Dendritic cell treated with granulocyte-macrophage colony-stimulating factor and Interleukin-4, amounts not matched to agents 40 ng/mL and 50 ng/mL, for 4 days (primary cell): ENCODE measurements at regions not wholly inside any gene's neighbourhood (a gene's known extent, or its start where the extent isn't known, plus 50 kb on each side); places are given as distances from the start of the nearest gene placed in this dataset.

Experiments
- H3K27ac Mint-ChIP-seq: one replicate; pipeline ENCODE4 v1.8.0; 2022; ENCODE audit warnings: mild to moderate bottlenecking, mixed read lengths
- H3K27me3 Mint-ChIP-seq: one replicate; pipeline ENCODE4 v1.8.0; 2022; ENCODE audit warnings: mild to moderate bottlenecking, mixed read lengths
- H3K36me3 Mint-ChIP-seq: one replicate; pipeline ENCODE4 v1.8.0; 2022; ENCODE audit warnings: low read depth, mixed read lengths
- H3K4me1 Mint-ChIP-seq: one replicate; pipeline ENCODE4 v1.8.0; 2022; ENCODE audit warnings: low read depth, mixed read lengths
- H3K4me3 Mint-ChIP-seq: one replicate; pipeline ENCODE4 v1.8.0; 2022; ENCODE audit warnings: mild to moderate bottlenecking, moderate library complexity, mixed read lengths
- H3K9me3 Mint-ChIP-seq: one replicate; pipeline ENCODE4 v1.8.0; 2022; ENCODE audit warnings: mixed read lengths
- intact Hi-C: fragments of 100-400 bp; cut with micrococcal nuclease; formaldehyde crosslinking; loops from one replicate; pipeline ENCODE4 v1.15.0; 2022

DNA sequence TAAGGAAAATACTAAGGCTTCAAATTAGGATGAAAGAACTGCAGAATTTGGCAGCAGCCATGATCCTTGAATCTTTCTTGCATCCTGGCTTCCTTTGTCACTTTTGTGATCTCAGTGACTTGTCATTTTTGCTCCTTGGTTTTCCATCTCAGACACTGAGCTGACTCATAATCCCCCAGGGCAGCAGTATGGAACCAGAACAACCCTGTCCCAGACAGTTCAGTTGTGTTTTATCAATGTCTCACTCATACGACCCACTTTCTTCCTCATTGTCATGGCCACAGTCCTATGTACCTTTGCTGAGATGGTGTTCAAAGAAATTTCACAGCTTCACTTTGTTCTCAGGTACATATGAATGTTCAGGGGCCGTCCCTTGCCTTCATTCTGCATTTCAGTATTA lies 488.5 kb upstream of the BTBD3 start:
- Mint-ChIP-seq H3K4me1 (no peaks in the 10 kb centered on the region), H3K4me3 (no peak overlapping the region), H3K36me3 (no peaks in the 10 kb centered on the region), H3K9me3 (no peaks in the 10 kb centered on the region), H3K27ac (no peak overlapping the region), H3K27me3 (peaks cover 2% of the 10 kb centered on the region)
- intact Hi-C loops: no loop called here

DNA sequence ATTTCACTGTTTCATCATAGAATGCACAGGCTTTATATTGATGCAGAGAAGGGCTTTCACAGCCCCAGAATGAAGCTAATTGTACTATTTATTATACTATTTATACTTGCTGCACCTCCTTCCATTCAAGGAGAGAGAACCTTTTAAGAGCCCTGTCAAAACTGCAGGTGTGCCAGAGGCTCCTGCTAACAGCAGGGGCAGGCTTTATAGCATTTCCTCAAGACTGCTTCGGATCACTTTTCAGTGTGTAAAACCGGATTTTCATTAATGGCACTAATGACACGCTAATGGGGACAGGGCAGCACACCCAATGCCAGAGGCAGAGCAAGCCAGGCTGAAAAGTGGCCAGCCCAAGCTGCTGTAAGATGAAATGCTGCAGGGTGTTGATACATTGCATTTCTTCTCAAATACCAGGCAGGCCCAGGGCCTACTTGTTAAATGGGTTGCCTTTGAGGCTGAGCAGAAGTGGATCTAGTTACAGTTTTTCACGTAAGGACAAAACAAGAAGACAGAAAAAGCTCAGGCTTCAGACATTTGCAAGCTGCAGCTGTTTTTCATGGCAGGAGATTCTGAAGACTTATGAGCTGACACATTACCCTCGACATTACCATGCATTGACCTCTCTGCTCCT lies 487.7 kb upstream of the BTBD3 start:
- H3K27ac Mint-ChIP-seq: no peak overlapping the region
- intact Hi-C loops: no loop called here
- H3K9me3 Mint-ChIP-seq: peaks cover 8% of the 10 kb centered on the region
- peaks cover 2% of the 10 kb centered on the region for H3K27me3 Mint-ChIP-seq
- no peak overlapping the region for H3K4me3 Mint-ChIP-seq
- H3K36me3 Mint-ChIP-seq: no peaks in the 10 kb centered on the region
- no peaks in the 10 kb centered on the region for H3K4me1 Mint-ChIP-seq

DNA sequence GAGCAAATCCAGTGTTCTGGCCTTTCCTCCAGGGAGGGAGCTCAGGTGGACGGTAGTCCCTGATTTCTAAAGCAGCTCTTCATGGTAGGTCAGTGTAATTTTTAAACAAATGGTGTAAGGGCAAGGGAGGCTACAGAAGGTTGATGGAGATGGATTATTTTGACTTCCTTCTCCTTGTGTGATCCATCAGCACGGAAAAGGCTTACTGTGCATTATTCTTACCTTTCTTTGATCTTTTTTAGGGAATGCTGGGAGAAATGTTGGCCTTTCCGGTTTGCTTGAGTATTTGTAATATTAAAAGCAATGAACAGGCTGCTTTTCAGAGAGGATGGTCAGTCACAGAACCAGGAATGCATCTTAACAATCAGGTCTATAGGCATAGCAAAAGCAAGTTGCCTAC lies 487.0 kb upstream of the BTBD3 start:
- intact Hi-C loops: no loop called here
- Mint-ChIP-seq H3K27ac (no peak overlapping the region), H3K4me1 (no peaks in the 10 kb centered on the region), H3K9me3 (peaks cover 15% of the 10 kb centered on the region), H3K4me3 (no peak overlapping the region), H3K36me3 (no peaks in the 10 kb centered on the region), H3K27me3 (peaks cover 2% of the 10 kb centered on the region)

DNA sequence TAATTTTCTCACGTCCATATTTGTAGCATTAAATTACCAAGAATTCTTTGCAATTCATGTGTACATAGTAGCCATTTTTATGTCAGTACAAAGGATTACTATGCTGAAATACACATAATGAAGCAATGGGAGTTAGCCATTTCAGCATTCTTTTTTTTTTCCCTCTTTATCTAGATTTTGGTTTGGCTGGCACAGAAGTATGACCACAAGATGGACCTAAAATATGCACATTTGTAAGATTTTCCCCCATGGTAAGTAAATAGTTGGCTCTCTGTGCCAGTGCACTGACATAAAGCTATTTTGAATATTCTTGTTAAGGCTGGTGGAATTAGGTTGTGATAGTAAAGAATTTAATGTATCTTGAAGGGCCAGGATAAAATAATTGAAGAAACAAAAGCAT lies 486.1 kb upstream of the BTBD3 start:
- H3K27me3 Mint-ChIP-seq: peaks cover 2% of the 10 kb centered on the region
- intact Hi-C loops: no loop called here
- no peaks in the 10 kb centered on the region for H3K36me3 Mint-ChIP-seq
- H3K4me1 Mint-ChIP-seq: peaks cover 9% of the 10 kb centered on the region
- H3K4me3 Mint-ChIP-seq: no peak overlapping the region
- H3K27ac Mint-ChIP-seq: no peak overlapping the region
- H3K9me3 Mint-ChIP-seq: peaks cover 24% of the 10 kb centered on the region

DNA sequence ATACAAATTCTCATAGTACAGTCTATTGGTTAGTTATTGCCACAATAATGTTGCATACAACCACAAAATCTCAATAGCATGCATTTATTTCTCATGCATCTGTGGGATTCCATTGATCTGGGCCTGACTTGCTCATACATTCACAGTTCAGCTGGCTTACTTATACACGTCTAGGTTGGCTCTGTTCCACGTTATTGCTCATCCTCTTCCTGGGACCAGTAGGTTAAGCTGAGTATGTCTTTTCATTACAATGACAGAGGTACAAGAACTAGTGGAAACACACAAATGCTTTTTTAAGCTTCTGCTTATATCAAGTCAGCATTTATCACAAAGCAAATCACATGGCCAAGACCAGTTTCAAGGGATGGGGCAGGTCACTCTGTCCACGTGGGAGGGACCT lies 485.3 kb upstream of the BTBD3 start:
- H3K4me3 Mint-ChIP-seq: no peak overlapping the region
- intact Hi-C loops: no loop called here
- H3K27ac Mint-ChIP-seq: no peak overlapping the region
- no peaks in the 10 kb centered on the region for H3K27me3 Mint-ChIP-seq
- H3K9me3 Mint-ChIP-seq: peaks cover 32% of the 10 kb centered on the region
- H3K36me3 Mint-ChIP-seq: no peaks in the 10 kb centered on the region
- peaks cover 12% of the 10 kb centered on the region for H3K4me1 Mint-ChIP-seq

DNA sequence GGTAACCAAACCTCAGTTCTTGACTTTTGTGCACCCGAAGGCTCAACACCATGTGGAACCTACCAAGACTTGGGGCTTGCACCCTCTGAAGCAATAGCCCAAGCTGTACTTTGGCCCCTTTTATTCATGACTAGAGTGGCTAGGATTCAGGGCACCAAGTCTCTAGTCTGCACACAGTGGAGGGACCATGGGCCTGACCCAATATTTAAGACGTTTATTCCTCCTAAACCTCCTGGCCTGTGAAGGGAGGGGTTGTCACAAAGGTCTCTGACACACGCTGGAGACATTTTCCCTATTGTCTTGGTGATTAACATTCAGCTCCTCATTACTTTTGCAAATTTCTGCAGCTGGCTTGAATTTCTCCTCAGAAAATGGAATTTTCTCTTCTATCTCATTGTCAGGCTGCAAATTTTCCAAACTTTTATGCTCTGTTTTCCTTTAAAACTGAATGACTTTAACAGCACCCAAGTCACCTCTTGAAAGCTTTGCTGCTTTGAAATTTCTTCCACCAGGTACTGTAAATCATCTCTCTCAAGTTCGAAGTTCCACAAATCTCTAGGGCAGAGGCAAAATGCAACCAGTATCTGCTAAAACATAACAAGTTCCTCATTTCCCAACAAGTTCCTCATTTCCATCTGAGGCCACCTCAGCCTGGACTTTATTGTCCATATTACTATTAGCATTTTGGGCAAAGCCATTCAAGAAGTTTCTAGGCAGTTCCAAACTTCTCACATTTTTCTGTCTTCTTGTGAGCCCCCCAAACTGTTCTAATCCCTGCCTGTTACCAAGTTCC lies 481.4 kb upstream of the BTBD3 start:
- intact Hi-C loops: no loop called here
- Mint-ChIP-seq H3K4me1 (peaks cover 12% of the 10 kb centered on the region), H3K27ac (peak overlapping the region; percentile 38), H3K4me3 (no peak overlapping the region), H3K27me3 (no peaks in the 10 kb centered on the region), H3K9me3 (peaks cover 35% of the 10 kb centered on the region), H3K36me3 (no peaks in the 10 kb centered on the region)

DNA sequence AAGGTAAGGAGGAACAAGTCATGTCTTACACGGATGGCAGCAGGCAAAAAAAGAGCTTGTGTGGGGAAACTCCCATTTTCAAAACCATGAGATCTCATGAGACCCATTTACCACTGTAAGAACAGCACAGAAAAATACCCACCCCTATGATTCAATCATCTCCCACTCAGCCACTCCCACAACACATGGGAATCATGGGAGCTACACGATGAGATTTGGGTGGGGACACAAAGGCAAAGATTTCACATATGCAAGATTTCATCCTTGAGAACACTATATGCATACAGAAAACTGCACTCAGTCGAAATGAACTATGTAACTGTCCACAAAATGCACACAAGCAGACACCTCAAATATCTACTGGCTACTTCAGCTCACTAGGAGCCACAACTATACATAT lies 480.6 kb upstream of the BTBD3 start:
- Mint-ChIP-seq H3K4me1 (peaks cover 12% of the 10 kb centered on the region), H3K27ac (no peak overlapping the region), H3K9me3 (peaks cover 35% of the 10 kb centered on the region), H3K36me3 (no peaks in the 10 kb centered on the region), H3K27me3 (no peaks in the 10 kb centered on the region), H3K4me3 (no peak overlapping the region)
- intact Hi-C loops: no loop called here

DNA sequence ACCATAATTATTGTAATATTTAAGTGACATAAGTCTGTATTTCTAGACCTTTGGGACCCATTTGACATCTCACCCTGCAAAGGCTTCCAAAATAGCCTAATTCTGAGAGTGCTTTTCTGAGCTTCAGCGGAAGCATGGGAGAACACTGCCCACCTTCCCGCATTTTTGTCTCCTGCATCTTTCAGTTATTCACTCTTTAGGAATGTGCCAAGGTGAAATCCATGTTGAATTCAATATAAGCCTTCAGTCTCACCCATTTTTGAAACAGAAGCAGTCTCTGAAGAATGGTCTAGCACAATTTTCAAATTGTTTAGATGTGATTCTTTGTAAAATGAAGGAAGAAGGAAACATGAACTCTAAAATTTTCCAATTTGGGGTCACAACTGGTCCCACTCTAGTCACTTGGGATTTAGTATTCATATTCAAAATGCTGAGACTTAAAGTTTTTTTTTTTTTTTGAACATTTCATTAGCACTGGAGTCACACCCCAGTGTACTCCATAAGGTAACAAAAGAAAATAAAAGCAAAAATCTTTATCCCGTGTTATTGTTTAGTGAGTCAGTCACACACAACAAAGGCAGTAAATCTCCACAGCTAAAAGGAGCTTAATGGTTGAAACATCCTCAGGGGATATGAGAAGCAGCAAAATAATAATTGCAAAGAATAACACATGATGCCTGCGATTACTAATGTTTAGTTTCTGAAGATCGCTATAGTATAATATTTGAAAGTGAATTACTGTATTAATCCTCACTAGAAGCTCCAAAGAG lies 479.9 kb upstream of the BTBD3 start:
- H3K9me3 Mint-ChIP-seq: peaks cover 35% of the 10 kb centered on the region
- H3K4me3 Mint-ChIP-seq: no peak overlapping the region
- no peaks in the 10 kb centered on the region for H3K36me3 Mint-ChIP-seq
- H3K27ac Mint-ChIP-seq: no peak overlapping the region
- H3K4me1 Mint-ChIP-seq: peaks cover 12% of the 10 kb centered on the region
- intact Hi-C loops: no loop called here
- H3K27me3 Mint-ChIP-seq: no peaks in the 10 kb centered on the region

DNA sequence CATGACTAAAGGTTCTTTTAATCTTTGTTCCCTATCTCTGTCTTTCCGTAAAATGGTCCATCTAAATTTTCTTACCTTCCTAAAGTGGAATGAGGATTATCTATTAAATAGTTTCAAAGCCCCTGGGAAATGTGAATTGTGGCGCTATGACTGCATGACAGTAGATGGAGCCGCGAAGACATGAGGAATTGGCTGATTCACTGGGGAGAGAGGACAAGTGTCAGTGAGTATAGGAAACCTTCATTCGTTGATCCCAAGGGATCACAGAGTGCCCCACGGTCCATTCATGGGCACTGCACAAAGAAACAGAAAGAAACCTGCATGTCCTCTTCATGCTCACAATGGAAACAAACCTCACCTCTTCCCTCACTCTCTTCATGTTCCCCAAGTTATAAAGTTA lies 479.3 kb upstream of the BTBD3 start:
- H3K27ac Mint-ChIP-seq: no peak overlapping the region
- peaks cover 35% of the 10 kb centered on the region for H3K9me3 Mint-ChIP-seq
- H3K4me1 Mint-ChIP-seq: peaks cover 12% of the 10 kb centered on the region
- H3K27me3 Mint-ChIP-seq: no peaks in the 10 kb centered on the region
- H3K36me3 Mint-ChIP-seq: no peaks in the 10 kb centered on the region
- H3K4me3 Mint-ChIP-seq: no peak overlapping the region
- intact Hi-C loops: no loop called here

DNA sequence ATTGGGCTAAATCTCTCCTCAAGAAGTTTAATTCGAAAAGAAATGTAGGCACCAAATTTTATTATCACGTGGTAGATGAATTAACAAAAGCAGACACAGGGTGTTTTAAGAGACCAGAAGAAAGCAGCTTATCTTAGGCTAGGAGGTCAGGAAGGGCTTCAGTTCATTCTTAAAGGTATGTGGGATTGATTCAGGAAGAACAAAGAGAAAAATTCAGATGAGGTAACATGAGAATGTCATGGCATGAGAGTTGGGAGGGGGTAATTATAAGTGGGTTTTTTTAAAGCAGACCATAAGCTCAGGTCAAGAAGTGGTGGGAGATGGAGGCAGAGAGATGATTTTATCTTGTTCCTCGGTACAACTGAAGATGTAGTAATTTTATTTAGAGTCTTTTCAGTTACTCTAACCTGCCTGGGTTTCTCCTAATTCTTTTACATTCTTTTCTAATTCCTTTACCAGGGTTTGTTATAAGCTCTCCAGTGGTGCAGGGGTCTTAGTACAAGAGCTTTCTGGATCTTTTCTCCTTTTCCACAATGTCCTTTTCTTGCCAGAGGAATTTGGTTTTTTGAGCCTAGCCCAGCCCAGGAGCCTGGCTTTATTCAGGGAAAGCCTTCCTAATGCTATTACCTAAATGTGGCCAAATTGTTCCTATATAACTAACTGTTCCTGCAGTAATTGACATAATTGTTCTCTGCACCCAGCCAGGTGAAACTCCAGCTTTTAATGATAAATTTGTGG lies 474.1 kb upstream of the BTBD3 start:
- intact Hi-C loops: no loop called here
- Mint-ChIP-seq H3K27ac (no peak overlapping the region), H3K27me3 (no peaks in the 10 kb centered on the region), H3K4me1 (peaks cover 16% of the 10 kb centered on the region), H3K36me3 (no peaks in the 10 kb centered on the region), H3K9me3 (no peaks in the 10 kb centered on the region), H3K4me3 (no peak overlapping the region)

DNA sequence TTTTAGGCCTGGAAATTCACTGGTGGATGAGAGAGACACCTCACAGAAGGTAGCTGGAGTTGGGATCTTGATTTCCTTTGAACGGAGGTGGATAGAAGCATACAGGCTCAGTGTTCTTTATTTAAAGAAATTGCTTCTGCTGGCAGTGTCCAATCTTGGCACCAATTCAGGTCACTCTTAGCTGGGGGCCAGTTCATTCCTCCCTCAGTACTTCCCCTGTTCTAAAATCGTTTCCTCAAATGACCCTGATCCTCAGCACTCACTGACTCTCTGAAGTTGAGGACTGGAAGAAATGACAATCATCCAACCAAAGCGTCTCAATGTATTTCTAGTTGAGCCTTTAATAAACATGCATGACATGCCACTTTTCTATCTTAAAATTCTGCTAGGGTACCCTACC lies 472.5 kb upstream of the BTBD3 start:
- intact Hi-C loops: no loop called here
- H3K4me3 Mint-ChIP-seq: no peak overlapping the region
- H3K4me1 Mint-ChIP-seq: peaks cover 16% of the 10 kb centered on the region
- H3K27me3 Mint-ChIP-seq: no peaks in the 10 kb centered on the region
- H3K9me3 Mint-ChIP-seq: peaks cover 5% of the 10 kb centered on the region
- H3K36me3 Mint-ChIP-seq: no peaks in the 10 kb centered on the region
- H3K27ac Mint-ChIP-seq: no peak overlapping the region

DNA sequence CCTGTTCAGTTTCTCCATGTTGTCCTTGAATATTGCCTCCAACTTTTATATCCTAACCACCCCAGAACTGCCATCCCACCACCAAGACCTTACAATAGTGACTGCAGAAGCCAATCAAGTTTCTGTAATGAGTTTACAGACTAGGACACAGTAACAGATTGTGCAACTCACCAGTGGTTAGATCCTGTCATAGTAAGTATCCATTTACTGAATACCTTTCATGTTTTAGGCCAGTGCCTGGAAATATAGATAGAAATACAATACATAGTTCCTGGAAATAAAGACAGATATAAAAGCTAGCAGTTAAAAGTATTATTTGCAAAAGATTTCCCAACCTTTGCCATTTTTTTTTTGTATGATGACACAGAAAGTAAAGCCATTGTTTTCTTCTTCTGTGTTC lies 471.8 kb upstream of the BTBD3 start:
- H3K4me3 Mint-ChIP-seq: no peak overlapping the region
- intact Hi-C loops: no loop called here

DNA sequence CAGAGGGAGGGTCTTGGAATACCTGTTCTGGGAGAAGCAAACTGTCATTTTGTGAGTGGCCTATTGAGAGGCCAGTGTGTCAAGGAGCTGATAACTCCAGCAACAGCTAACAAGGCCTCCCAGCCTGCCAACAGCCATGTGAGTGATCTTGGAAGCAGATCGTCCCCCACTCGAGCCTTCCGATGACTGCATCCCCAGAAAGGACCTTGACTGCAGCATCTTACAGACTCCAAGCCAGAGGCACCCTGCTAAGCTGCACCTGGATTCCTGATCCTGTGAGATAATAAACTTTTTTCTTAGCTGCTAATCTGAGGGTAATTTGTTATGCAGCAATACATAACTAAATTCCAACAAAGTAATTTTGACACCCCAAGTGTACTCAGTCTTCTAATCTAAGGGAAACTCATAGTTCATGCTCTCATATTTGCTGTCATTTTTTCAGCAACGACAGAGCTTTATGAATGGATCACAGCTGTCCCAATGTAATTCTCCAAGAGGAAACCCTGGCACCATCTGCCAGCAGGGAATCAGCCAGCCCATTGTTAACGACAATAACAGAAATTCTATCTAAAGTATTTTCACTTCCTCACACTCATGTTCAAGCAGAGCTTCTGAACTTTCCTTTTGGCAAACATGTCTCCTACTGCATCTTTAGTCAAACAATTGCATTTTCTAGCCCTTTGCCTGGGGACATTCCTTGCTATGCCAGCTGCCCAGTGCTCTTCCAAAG lies 470.2 kb upstream of the BTBD3 start:
- intact Hi-C loops: no loop called here
- Mint-ChIP-seq H3K9me3 (peaks cover 8% of the 10 kb centered on the region), H3K4me1 (peaks cover 19% of the 10 kb centered on the region), H3K36me3 (no peaks in the 10 kb centered on the region), H3K27ac (no peak overlapping the region), H3K4me3 (no peak overlapping the region), H3K27me3 (no peaks in the 10 kb centered on the region)

More for the DNA sequence above, 471.8 kb upstream of the BTBD3 start:
- H3K9me3 Mint-ChIP-seq: peaks cover 8% of the 10 kb centered on the region
- peaks cover 16% of the 10 kb centered on the region for H3K4me1 Mint-ChIP-seq
- no peak overlapping the region for H3K27ac Mint-ChIP-seq
- no peaks in the 10 kb centered on the region for H3K36me3 Mint-ChIP-seq
- no peaks in the 10 kb centered on the region for H3K27me3 Mint-ChIP-seq
